HepG2 (cell line): ENCODE measurements at regions not wholly inside any gene's neighbourhood (a gene's known extent, or its start where the extent isn't known, plus 50 kb on each side); places are given as distances from the start of the nearest gene placed in this dataset.

Experiments
- HDAC6 ChIP-seq: fragments of 200-600 bp; sonication (generic); IDR thresholded peaks from 2 replicates; pipeline ENCODE4 v1.7.0; 2017; ENCODE audit warnings: mild to moderate bottlenecking, antibody characterized with exemption, low read length, low read depth
- NAIF1 ChIP-seq: sonication (generic); formaldehyde crosslinking; IDR thresholded peaks from 2 replicates; pipeline ENCODE4 v1.5.0; 2020; ENCODE audit warnings: mild to moderate bottlenecking, missing genetic modification reagents, borderline replicate concordance
- THRA ChIP-seq: sonication (generic); formaldehyde crosslinking; IDR thresholded peaks from 2 replicates; pipeline ENCODE4 v1.4.0; 2020; ENCODE audit warnings: missing genetic modification reagents, borderline replicate concordance
- ZBTB1 ChIP-seq: sonication (generic); formaldehyde crosslinking; IDR thresholded peaks from 2 replicates; pipeline ENCODE4 v1.4.0; 2020; ENCODE audit warnings: missing genetic modification reagents, borderline replicate concordance
- ZNF142 ChIP-seq: sonication (generic); formaldehyde crosslinking; IDR thresholded peaks from 2 replicates; pipeline ENCODE4 v1.4.0; 2020; ENCODE audit warnings: missing genetic modification reagents
- ZNF280D ChIP-seq: sonication (generic); formaldehyde crosslinking; IDR thresholded peaks from 2 replicates; pipeline ENCODE4 v1.5.1; 2020; ENCODE audit warnings: mild to moderate bottlenecking, missing genetic modification reagents
- ZNF609 ChIP-seq: sonication (generic); formaldehyde crosslinking; IDR thresholded peaks from 2 replicates; pipeline ENCODE4 v1.4.0; 2020; ENCODE audit warnings: mild to moderate bottlenecking, missing genetic modification reagents, borderline replicate concordance

GRCh38 chr19:56930647-56931535 is 90.4 kb upstream of the PEG3 start (continued):
- peak; percentile 61; the same call in 1 of the 2 replicates for TF ChIP-seq ZNF609 (CRISPR knock-in tag)
- no peak for TF ChIP-seq ZNF142 (CRISPR knock-in tag)
- TF ChIP-seq ZNF280D (CRISPR knock-in tag): no peak
- TF ChIP-seq THRA (CRISPR knock-in tag): peak; percentile 22; the same call in 1 of the 2 replicates
- TF ChIP-seq NAIF1 (CRISPR knock-in tag): no peak
- TF ChIP-seq HDAC6: no peak
- TF ChIP-seq ZBTB1: no peak
